ENCODE measurements at regions not wholly inside any gene's neighbourhood (a gene's known extent, or its start where the extent isn't known, plus 50 kb on each side); places are given as distances from the start of the nearest gene placed in this dataset.

- TF ChIP-seq POLR2AphosphoS5 (IDR thresholded peaks at IDR 0.05) (no peak), EP300 (IDR thresholded peaks at IDR 0.05) (no peak)
Measured at GRCh38 chr2:181818840-181819239, 72.7 kb upstream of the ITPRID2 start.

Measured in stomach (tissue), 4 donors.